GM23248 (cell line): ENCODE measurements at regions not wholly inside any gene's neighbourhood (a gene's known extent, or its start where the extent isn't known, plus 50 kb on each side); places are given as distances from the start of the nearest gene placed in this dataset.

ENCODE experiments used
- DNase-seq: peaks from one replicate; pipeline ENCODE4 v3.0.0-alpha.2; 2015
- H2AFZ ChIP-seq: fragments of 200-600 bp; sonication (generic); 2 replicates; pipeline ENCODE4 v1.6.1; 2016; ENCODE audit warnings: antibody characterized with exemption
- H3F3A ChIP-seq: fragments of 200-600 bp; sonication (generic); 2 replicates; pipeline ENCODE4 v1.6.1; 2016; ENCODE audit warnings: mild to moderate bottlenecking, antibody characterized with exemption, mixed run types; ENCODE audit not compliant: insufficient read depth
- H3K27ac ChIP-seq: fragments of 200-600 bp; sonication (generic); 2 replicates; pipeline ENCODE4 v1.5.1; 2016; ENCODE audit warnings: mild to moderate bottlenecking
- H3K27me3 ChIP-seq: fragments of 200-600 bp; sonication (generic); replicated peaks from 2 replicates; pipeline ENCODE4 v1.6.1; 2016; ENCODE audit warnings: mild to moderate bottlenecking; ENCODE audit not compliant: insufficient read depth
- H3K36me3 ChIP-seq: fragments of 200-600 bp; sonication (generic); 2 replicates; pipeline ENCODE4 v1.6.1; 2016; ENCODE audit warnings: low read depth, mild to moderate bottlenecking
- H3K4me1 ChIP-seq: fragments of 200-600 bp; sonication (generic); 2 replicates; pipeline ENCODE4 v1.6.1; 2016; ENCODE audit warnings: mild to moderate bottlenecking; ENCODE audit not compliant: insufficient read depth
- H3K4me2 ChIP-seq: fragments of 200-600 bp; sonication (generic); one replicate; pipeline ENCODE4 v1.6.1; 2016; ENCODE audit warnings: mild to moderate bottlenecking; ENCODE audit not compliant: unreplicated experiment
- H3K4me3 ChIP-seq: fragments of 200-600 bp; sonication (generic); 2 replicates; pipeline ENCODE4 v1.5.1; 2016; ENCODE audit warnings: mild to moderate bottlenecking
- H3K79me2 ChIP-seq: fragments of 200-600 bp; sonication (generic); 2 replicates; pipeline ENCODE4 v1.6.1; 2016; ENCODE audit warnings: mild to moderate bottlenecking; ENCODE audit not compliant: insufficient read depth
- H3K9ac ChIP-seq: fragments of 200-600 bp; sonication (generic); 2 replicates; pipeline ENCODE4 v1.6.1; 2016; ENCODE audit warnings: mild to moderate bottlenecking
- H3K9me2 ChIP-seq: fragments of 200-600 bp; sonication (generic); 2 replicates; pipeline ENCODE4 v1.6.1; 2016; ENCODE audit warnings: mixed run types, mild to moderate bottlenecking, moderate library complexity; ENCODE audit not compliant: insufficient read depth
- H3K9me3 ChIP-seq: fragments of 200-600 bp; sonication (generic); one replicate; pipeline ENCODE4 v1.6.1; 2017; ENCODE audit warnings: low read depth
- H4K20me1 ChIP-seq: fragments of 200-600 bp; sonication (generic); 2 replicates; pipeline ENCODE4 v1.6.0; 2016; ENCODE audit not compliant: insufficient read depth
- EZH2 ChIP-seq: fragments of 200-600 bp; sonication (generic); IDR thresholded peaks from 2 replicates; pipeline ENCODE4 v1.6.1; 2018; ENCODE audit warnings: antibody characterized with exemption, mild to moderate bottlenecking; ENCODE audit not compliant: insufficient read depth, poor library complexity, severe bottlenecking
- EZH2phosphoT487 ChIP-seq: fragments of 200-600 bp; sonication (generic); IDR thresholded peaks from 2 replicates; pipeline ENCODE4 v1.6.1; 2018; ENCODE audit warnings: antibody characterized with exemption, moderate library complexity, mild to moderate bottlenecking, low read depth; ENCODE audit not compliant: insufficient read depth
- WGBS, 2 experiments: methylation state at CpG; one replicate each; pipeline ENCODE4 v1.1.6; 2015 to 2017; ENCODE audit warnings: low lambda C conversion rate in 2 of 2, low coverage in 1 of 2; ENCODE audit errors: missing lambda C conversion rate in 2 of 2; 5-methylcytosine and 5-hydroxymethylcytosine counted together
- in situ Hi-C: fragments of 300-500 bp; cut with MboI; formaldehyde crosslinking; loops from 2 replicates; pipeline ENCODE4 v1.15.0; 2020

DNA sequence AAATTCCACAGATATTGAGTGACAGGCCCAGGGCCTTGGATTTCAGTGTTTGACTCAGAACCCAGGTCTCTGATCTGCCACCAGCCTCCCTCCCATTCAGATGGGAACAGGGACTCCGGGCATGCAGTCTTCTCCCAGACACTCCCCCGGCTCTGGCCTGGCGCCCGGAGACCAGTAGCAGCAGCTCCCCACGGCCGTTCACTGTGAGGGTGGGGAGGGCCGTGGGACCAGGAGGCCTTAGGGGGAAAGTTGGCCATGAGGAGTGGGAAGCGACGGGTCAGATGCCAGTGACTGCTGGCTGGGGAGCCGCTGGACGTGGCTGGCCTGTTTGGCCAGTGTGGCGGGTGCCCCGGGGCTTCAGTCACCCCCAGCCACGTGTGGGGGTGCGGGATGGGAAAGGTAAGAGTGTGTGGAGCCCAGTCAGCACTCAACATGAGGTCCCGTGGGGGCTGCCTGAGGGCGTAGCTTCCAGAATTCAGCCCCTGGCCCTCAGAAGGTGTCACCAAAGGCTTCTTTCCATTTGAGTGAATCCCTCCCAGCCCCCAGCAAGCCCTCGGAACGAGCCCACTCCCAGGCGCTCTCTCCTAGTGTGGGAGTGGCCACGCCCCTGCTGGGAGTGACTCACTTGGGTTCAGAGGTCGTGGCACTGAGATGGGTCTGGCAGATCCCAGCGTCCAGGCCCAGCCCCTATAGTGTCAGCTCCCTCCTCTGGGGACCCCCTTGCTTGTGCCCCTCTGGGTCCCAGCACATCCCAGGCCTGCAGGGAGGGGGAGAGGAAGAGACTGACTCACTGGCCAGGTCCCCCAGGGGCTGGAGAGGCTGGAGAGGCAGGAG lies 309.4 kb downstream of the SEC14L1 start:
- peaks cover 96% of the 10 kb centered on the region for H3K79me2 ChIP-seq
- TF ChIP-seq EZH2 (no peak), EZH2phosphoT487 (no peak)
- H3K36me3 ChIP-seq, result no peaks in the 10 kb centered on the region
- H3K27me3 ChIP-seq, result no peaks in the 10 kb centered on the region
- H3K9me2 ChIP-seq, result no peaks in the 10 kb centered on the region
- peak overlapping the region; percentile 74 for H3K9ac ChIP-seq
- H3K9me3 ChIP-seq, result no peaks in the 10 kb centered on the region
- H3F3A ChIP-seq, result peaks cover 39% of the 10 kb centered on the region
- H3K4me3 ChIP-seq, result peak overlapping the region; percentile 61
- in situ Hi-C loops, result no loop called here
- DNase-seq, result peak; percentile 78
- H3K4me1 ChIP-seq, result peaks cover 45% of the 10 kb centered on the region
- peak overlapping the region; percentile 69 for H3K27ac ChIP-seq
- H4K20me1 ChIP-seq, result 0 out of 2 replicates have a peak, but pooled peaks cover 5% of the 10 kb centered on the region
- peak overlapping the region; percentile 89 for H3K4me2 ChIP-seq
- whole genome bisulfite sequencing, 2 experiments, result 4 to 7% methylated on average over 23 of the region's 23 CpGs
- H2AFZ ChIP-seq, result no peak overlapping the region

DNA sequence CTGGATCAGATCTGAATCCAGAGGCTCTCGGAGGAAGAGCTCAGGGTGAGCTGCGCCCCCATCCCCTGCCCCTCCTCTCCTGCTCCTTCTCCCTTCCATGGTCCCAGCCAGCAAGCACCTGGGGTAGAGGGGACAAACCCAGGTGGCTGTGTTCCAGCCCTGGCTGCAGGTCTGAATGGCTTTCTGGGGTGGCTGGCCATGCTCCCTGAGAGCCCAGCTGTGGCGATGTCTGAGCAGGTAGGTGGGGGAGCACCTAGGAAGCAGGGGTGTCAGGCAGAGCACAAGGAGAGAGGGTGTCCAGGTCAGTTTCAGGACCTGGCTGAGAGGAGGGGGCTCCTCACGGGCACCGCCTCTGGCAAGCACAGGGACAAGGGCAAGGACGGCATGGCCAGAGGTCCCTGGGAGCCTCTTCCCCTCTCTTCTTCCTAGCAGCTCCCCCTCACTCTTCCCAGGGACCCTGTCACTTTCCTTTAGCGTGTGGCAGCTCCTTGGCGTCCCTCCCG lies 310.0 kb downstream of the SEC14L1 start:
- Histone ChIP-seq H3K9ac (peak overlapping the region; percentile 74), H3K9me2 (no peaks in the 10 kb centered on the region), H3K4me1 (peaks cover 39% of the 10 kb centered on the region), H3K4me3 (peak overlapping the region; percentile 61), H3K27ac (peak overlapping the region; percentile 69), H2AFZ (no peak overlapping the region), H3K9me3 (no peaks in the 10 kb centered on the region), H3K4me2 (peak overlapping the region; percentile 89), H3K79me2 (peaks cover 96% of the 10 kb centered on the region), H3K27me3 (no peaks in the 10 kb centered on the region), H3K36me3 (no peaks in the 10 kb centered on the region), H4K20me1 (0 out of 2 replicates have a peak, but pooled peaks cover 5% of the 10 kb centered on the region), H3F3A (peaks cover 35% of the 10 kb centered on the region)
- in situ Hi-C loops, result no loop called here
- DNase-seq, result no peak
- TF ChIP-seq EZH2phosphoT487, result no peak
- no peak for TF ChIP-seq EZH2
- 31 to 54% methylated on average over 4 to 9 of the region's 9 CpGs for WGBS, 2 experiments

DNA sequence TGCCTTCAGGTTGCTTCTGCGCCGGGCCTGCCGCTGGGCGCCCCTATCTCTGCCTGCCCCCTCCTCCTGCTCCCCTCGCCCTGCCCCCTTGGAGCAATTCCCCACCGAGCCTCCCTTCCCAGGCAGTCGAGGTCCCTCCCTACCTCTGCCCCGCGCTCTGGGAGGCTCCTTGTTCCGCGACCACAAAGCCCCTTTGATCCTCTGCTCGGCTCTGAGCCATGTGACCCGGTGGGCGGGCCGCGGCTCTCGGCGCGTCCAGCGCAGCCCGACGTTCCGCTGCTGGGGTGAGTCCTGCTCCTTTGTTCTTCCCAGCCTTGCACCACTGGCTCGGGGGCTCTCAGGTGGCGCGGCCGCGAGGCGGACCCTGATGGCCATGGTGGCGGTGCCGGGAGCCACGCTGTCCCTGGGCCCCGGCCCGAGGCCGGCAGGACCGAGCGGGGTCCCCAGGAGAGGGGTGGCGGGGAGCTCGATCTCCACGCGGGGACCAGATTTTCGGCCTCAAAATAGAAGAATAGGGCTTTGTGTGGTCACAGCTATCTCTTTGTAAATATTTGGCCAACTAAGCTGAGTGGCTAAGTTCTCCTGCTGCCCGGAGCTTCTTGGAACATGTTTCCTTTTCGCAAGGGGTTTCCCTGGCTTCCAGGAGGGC lies 310.6 kb downstream of the SEC14L1 start:
- Histone ChIP-seq H3F3A (peaks cover 30% of the 10 kb centered on the region), H4K20me1 (0 out of 2 replicates have a peak, but pooled peaks cover 5% of the 10 kb centered on the region), H3K27me3 (no peaks in the 10 kb centered on the region), H3K4me2 (peak overlapping the region; percentile 89), H3K27ac (peak overlapping the region; percentile 69), H3K79me2 (peaks cover 95% of the 10 kb centered on the region), H3K4me3 (peak overlapping the region; percentile 61), H3K9ac (peak overlapping the region; percentile 74), H3K9me3 (no peaks in the 10 kb centered on the region), H3K4me1 (peaks cover 39% of the 10 kb centered on the region), H2AFZ (no peak overlapping the region), H3K36me3 (no peaks in the 10 kb centered on the region), H3K9me2 (no peaks in the 10 kb centered on the region)
- DNase-seq, result peak; percentile 78
- 1 to 5% methylated on average over 28 to 41 of the region's 44 CpGs for WGBS, 2 experiments
- no peak for TF ChIP-seq EZH2phosphoT487
- no peak for TF ChIP-seq EZH2
- in situ Hi-C loops, result no loop called here

DNA sequence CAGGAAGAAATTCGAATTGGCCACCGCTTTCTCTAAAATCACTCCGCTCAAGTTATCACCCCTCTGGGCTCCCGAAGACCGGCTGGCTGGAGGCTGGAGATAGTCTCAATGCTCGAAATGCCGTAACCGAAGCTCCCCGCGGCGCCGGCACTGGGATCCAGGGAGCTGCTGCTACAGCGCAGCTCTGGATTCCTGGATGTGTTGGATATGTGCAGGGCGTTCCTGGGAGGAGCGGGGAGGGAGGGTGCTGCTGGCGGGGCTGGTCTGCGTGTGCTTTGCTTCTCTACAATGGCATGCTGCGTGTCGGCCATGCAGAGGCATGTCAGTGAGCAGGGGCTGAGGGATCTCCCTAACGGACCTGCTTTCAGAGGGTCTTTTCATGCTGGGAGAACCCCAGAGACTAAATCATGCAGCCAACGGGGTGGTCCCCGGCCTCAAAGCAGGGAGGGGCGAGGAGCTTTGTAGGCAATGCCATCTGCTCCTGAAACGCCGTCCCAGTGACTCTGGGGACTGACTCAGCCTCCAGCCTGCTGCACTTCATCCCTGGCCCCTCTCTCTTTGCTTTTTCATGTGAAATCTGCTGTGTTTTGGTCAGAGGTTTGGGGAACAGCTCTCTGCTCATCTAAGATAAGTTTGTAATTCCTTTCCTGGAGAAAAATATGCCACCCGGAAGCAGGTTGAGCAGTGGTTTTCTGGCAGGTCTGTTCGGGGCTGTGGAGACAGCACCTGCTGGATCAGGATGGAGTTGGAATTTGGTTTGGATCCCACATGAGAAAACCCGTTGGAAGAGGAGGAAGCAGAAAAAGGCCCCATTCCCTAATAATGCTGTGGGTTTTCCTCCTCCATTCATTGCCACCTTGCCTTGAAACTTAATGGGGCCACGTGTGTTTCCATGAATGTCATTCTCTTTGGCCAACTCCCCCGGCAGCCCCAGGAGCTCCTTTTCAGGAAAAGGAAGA lies 311.4 kb downstream of the SEC14L1 start:
- peak overlapping the region; percentile 61 for H3K4me3 ChIP-seq
- in situ Hi-C loops, result no loop called here
- H3K9me2 ChIP-seq, result no peaks in the 10 kb centered on the region
- 8 to 10% methylated on average over 29 to 30 of the region's 30 CpGs for WGBS, 2 experiments
- H3K27ac ChIP-seq, result peak overlapping the region; percentile 69
- H3K4me2 ChIP-seq, result peak overlapping the region; percentile 89
- H3K79me2 ChIP-seq, result peaks cover 95% of the 10 kb centered on the region
- DNase-seq, result peak; percentile 89
- H3K27me3 ChIP-seq, result no peaks in the 10 kb centered on the region
- peaks cover 23% of the 10 kb centered on the region for H3F3A ChIP-seq
- H3K9ac ChIP-seq, result peak overlapping the region; percentile 74
- H3K9me3 ChIP-seq, result no peaks in the 10 kb centered on the region
- 0 out of 2 replicates have a peak, but pooled peaks cover 5% of the 10 kb centered on the region for H4K20me1 ChIP-seq
- no peaks in the 10 kb centered on the region for H3K36me3 ChIP-seq
- no peak overlapping the region for H2AFZ ChIP-seq
- H3K4me1 ChIP-seq, result peaks cover 39% of the 10 kb centered on the region
- TF ChIP-seq EZH2, result no peak
- TF ChIP-seq EZH2phosphoT487, result no peak
